LNCAP (cell line): ENCODE measurements at regions not wholly inside any gene's neighbourhood (a gene's known extent, or its start where the extent isn't known, plus 50 kb on each side); places are given as distances from the start of the nearest gene placed in this dataset.

ENCODE experiments used
- CTCF ChIP-seq: fragments of 450-650 bp; IDR thresholded peaks from 2 replicates; pipeline ENCODE4 v1.5.1; 2017; ENCODE audit warnings: mild to moderate bottlenecking

DNA sequence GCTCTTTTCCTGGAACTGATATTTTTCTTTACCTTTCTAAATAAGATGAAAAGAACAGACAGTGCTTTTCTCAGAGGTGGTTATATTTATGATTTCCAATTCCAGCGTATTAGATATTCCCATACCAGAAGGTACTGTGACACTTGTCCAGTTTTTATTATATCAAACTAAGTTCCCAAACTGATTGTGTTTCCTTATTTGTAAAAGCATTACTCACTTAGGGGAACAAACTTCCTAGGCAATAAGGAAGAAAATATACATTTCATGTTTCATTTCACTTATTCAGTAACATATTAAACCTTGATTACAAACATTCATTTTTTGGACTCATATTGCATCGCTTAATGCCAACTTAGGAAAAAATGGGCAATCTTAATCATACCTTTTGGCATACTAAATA, 1480.0 kb upstream of the NUDT12 start:
- no peak for TF ChIP-seq CTCF

DNA sequence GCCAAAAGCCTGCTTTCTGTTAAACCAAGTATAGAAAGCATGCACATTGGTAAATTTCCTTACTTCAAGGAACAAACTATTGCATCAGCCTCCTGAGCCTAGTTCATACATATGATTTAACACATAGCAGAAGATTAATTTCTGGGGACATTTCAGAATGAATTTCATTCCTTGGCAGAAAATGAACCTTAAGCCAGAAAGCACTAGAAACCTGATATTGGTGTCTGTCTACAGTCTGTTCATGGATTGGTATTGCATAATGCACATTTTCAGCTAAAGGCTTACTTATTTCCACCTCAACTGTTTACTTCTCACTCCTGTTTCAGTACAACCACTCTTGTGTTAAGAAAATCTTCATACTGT, 1471.8 kb upstream of the NUDT12 start:
- no peak for TF ChIP-seq CTCF

GRCh38 chr5:105033637-105034400, 1471.2 kb upstream of the NUDT12 start:
- TF ChIP-seq CTCF: no peak

GRCh38 chr5:105032917-105033316, 1470.3 kb upstream of the NUDT12 start:
- no peak for TF ChIP-seq CTCF

DNA sequence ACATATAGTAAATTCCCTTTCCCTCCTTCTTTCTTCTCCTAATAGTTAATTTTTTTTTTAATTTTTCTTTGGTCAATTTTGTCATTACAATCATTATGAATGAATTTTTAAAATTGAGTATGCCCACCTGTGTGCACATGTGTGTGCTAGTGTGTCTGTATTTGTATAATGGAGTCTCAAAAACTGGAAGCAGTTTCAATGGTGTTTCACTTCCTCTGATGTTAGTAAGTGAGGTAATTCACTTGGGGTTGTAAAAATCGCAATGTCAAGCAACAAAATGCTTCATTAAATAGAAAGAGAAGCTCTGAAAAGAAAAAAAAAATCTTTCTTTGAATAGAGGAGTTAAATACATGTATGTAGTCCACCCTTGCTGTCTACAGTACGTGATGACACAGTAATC, 1467.6 kb upstream of the NUDT12 start:
- TF ChIP-seq CTCF: no peak

DNA sequence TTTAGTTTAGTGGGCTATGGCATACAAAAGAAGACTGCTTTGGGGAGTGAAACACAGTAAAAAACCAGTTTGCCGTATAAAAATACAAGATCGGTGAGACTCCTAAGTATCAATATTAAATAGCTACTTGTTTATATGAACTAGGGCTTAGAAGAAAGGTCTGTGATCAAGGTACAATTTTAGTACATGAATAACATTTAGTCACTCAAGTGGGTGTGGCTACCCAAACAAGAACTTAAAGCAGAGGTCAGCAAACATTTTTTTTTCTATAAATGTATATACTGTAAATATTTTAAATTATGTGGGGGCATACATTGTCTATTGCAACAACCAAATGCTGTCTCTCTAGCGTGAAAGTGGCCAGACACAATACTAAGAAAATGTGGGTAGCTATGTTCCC, 1452.5 kb upstream of the NUDT12 start:
- TF ChIP-seq CTCF: no peak

DNA sequence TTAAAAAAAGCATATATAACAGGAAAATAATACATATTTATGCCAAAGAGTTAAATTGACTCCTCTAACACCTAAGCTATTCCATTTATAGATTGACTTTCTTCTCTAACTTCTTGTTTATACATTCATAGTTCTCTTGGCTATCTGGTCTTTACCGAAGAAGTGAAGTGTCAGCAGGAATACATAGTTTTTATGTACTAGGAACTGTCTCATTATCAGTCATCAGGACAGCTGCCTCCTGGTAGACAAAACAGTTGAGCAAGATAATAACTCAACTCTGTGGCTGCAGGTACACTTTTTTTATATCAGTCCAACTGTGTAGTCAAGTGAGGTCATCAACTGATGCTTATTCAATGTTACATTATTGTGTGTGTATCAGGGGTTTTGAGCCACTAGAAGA, 1436.0 kb upstream of the NUDT12 start:
- TF ChIP-seq CTCF: no peak

DNA sequence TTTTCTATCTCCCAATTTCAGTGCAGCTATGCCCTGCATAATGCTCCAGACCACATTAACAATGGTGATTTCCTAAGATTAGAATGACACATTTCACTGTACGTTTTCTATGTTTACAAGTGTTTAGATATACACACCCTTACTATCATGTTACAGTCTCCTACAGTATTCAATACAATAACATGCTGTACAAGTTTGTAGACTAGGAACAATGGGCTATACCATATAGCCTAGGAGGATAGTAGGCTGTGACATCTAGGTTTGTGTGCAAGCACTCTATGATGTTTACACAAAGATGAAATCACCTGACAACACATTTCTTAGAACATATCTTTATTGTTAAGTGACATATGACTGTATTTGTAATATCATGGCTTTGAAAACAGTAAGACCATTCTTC, 1435.6 kb upstream of the NUDT12 start:
- TF ChIP-seq CTCF: no peak
